ENCODE measurements at regions not wholly inside any gene's neighbourhood (a gene's known extent, or its start where the extent isn't known, plus 50 kb on each side); places are given as distances from the start of the nearest gene placed in this dataset.

- DNase-seq, result no peak
- Histone ChIP-seq H3K9me3 (peaks cover 0 to 5% (median 0%) of the 10 kb centered on the region in 3 donors), H3K27me3 (no peaks in the 10 kb centered on the region), H3K4me1 (no peaks in the 10 kb centered on the region), H3K4me3 (no peak overlapping the region), H3K36me3 (no peaks in the 10 kb centered on the region), H3K27ac (no peak overlapping the region)
- no peak for TF ChIP-seq CTCF (IDR thresholded peaks at IDR 0.05)
- intact Hi-C loops (cut with DNase I; ENCODE audit: low total_unique reads), result no loop called here
Observed at GRCh38 chr2:226396541-226396940, 403.1 kb downstream of the IRS1 start.

GRCh38 chr2:226387499-226387942, 412.1 kb downstream of the IRS1 start:
- intact Hi-C loops (cut with DNase I; ENCODE audit: low total_unique reads), result no loop called here
- H3K4me1 ChIP-seq, result no peaks in the 10 kb centered on the region
- TF ChIP-seq CTCF (IDR thresholded peaks at IDR 0.05), result no peak
- no peak overlapping the region for H3K4me3 ChIP-seq
- peaks cover 0 to 2% (median 0%) of the 10 kb centered on the region in 3 donors for H3K9me3 ChIP-seq
- no peak overlapping the region for H3K27ac ChIP-seq
- H3K36me3 ChIP-seq, result no peaks in the 10 kb centered on the region
- H3K27me3 ChIP-seq, result no peaks in the 10 kb centered on the region
- DNase-seq, result no peak

GRCh38 chr2:226383461-226383860, 416.2 kb downstream of the IRS1 start:
- Histone ChIP-seq H3K36me3 (no peaks in the 10 kb centered on the region), H3K4me3 (no peak overlapping the region), H3K9me3 (no peaks in the 10 kb centered on the region), H3K27ac (no peak overlapping the region), H3K27me3 (no peaks in the 10 kb centered on the region), H3K4me1 (peaks cover 0 to 7% (median 3%) of the 10 kb centered on the region in 4 donors)
- no peak for DNase-seq
- no peak for TF ChIP-seq CTCF (IDR thresholded peaks at IDR 0.05)
- intact Hi-C loops (cut with DNase I; ENCODE audit: low total_unique reads), result no loop called here

GRCh38 chr2:226380679-226381078, 418.9 kb downstream of the IRS1 start:
- no peaks in the 10 kb centered on the region for H3K36me3 ChIP-seq
- no peak for DNase-seq
- no peaks in the 10 kb centered on the region for H3K27me3 ChIP-seq
- H3K4me3 ChIP-seq, result no peak overlapping the region
- intact Hi-C loops (cut with DNase I; ENCODE audit: low total_unique reads), result no loop called here
- H3K9me3 ChIP-seq, result no peaks in the 10 kb centered on the region
- no peak for TF ChIP-seq CTCF (IDR thresholded peaks at IDR 0.05)
- peaks cover 0 to 23% (median 5%) of the 10 kb centered on the region in 4 donors for H3K4me1 ChIP-seq
- no peak overlapping the region for H3K27ac ChIP-seq

GRCh38 chr2:226378753-226379705, 420.6 kb downstream of the IRS1 start:
- no peak for DNase-seq
- Histone ChIP-seq H3K27ac (no peak overlapping the region), H3K4me1 (peaks cover 0 to 23% (median 5%) of the 10 kb centered on the region in 4 donors), H3K4me3 (no peak overlapping the region), H3K36me3 (no peaks in the 10 kb centered on the region), H3K27me3 (no peaks in the 10 kb centered on the region), H3K9me3 (no peaks in the 10 kb centered on the region)
- no peak for TF ChIP-seq CTCF (IDR thresholded peaks at IDR 0.05)
- intact Hi-C loops (cut with DNase I; ENCODE audit: low total_unique reads), result no loop called here
